GM18858 (cell line): ENCODE measurements at regions not wholly inside any gene's neighbourhood (a gene's known extent, or its start where the extent isn't known, plus 50 kb on each side); places are given as distances from the start of the nearest gene placed in this dataset.
A peak's percentile ranks its signal among the peaks of the same experiment; 100 is the strongest.

Experiments
- ATAC-seq: cut with Tn5 transposase; IDR thresholded peaks from one replicate; pipeline ENCODE4 v1.9.1; 2021; ENCODE audit not compliant: unreplicated experiment

DNA sequence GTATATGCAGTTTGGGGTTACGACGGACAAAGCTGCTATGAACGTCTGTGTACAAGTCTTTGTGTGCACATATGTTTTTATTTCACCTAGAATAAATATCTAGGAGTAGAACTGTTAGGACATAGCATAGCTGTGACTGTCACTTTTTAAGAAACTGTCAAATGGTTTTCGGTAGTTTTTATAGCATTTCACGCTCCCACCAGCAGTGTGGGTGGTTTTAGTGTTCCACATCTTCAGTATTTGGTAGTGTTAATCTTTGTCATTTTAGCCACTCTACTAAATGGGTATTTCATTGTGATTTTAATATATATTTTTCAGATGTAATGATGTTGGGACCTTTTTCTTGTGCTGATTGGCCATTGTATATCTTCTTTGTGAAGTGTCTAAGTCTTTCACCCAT is 109.1 kb upstream of the BCAT1 start:
- no peak for ATAC-seq

DNA sequence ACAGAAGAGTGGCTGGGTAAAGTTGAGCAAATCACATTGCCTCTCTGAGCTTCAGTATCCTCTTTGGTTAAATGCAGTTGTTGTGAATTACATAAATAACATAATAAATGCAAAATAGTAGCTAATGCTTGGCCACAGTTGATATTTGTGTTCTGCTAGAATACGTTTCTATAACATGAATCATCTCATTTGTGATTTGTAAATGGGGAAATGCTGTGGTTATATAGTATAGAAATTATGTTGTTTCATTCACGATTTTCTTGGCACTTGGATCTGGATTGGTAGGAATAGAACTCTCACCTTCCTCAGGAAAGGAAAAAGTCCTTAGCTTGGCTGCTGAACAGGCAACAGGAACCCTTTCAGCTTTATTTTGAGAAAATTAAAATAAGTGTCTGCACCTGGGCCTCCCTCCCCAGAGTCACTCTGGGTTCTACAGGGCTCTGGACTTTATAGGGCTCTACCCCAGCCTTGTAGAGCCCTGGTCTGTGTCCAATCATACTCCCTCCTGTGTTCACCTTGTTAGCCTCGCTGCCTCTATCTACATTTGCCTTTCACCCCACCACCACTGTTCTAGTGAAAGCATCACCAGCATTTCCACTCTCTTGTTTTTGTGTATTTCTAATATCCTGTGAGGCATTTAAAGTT is 107.7 kb upstream of the BCAT1 start:
- ATAC-seq: no peak

- ATAC-seq: no peak
Measured at GRCh38 chr12:25056011-25056410, 107.1 kb upstream of the BCAT1 start.

- no peak for ATAC-seq
Measured at GRCh38 chr12:25054783-25055144, 105.9 kb upstream of the BCAT1 start.

- no peak for ATAC-seq
Measured at GRCh38 chr12:25054076-25054782, 105.3 kb upstream of the BCAT1 start.

GRCh38 chr12:25052914-25053211 is 104.0 kb upstream of the BCAT1 start:
- ATAC-seq: no peak

DNA sequence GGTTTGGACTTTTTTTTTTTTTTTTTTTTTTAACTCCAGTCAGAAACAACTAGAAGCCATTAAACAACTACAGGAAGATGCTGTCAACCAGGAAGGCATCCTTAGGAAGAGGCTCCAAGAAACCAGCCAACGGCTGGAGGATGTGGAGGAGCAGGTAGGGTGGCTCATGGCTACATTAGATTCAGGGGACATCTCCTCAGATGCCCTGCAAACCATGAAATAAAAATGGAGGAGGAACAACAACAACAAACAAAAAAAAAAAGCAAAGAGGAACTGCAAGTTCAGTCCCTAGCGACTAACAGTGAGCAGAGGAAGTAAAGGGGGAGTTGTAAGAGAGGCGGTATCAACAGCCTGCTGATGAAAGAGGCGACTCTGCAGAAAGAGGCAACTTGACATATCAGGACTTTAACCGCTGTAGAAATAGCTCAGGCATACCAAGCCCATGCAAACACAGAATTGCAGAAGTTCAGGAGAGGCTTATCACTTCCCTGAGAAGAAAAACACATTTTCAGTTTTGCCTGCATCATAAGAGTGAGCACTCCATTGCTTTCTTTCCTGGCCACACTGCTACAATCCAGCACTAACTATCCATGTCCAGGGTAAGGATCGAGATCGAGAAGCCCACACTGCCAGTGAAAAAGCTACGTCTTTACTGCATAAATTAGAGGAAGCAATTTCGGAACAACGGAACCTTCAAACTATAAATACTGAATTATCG is 103.5 kb upstream of the BCAT1 start:
- ATAC-seq: peak; percentile 61

DNA sequence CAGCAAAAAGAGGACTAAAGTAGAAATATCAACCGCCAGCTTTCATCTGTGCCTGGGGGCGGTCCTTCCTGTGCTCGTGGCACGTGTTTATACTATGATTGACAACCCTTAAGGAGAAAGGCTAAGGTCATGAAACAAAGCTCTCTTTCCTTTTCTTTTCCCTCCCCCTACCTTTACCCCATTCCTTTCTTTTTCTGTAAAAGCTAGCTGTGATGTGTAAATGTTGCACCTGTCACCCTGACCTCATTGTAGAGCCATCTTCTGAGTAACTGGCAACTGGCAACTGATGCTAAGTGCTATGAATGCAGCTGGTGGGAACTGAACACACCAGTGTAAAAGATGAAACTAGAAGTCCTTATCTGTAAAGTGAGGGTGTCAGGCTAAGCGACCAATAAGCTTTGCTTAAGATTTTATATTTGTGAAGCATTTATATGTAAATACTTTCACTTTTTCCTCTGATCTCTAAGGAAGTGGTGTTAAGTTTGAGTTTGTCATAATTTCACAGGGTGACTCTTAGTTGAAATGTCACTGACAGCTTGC is 102.8 kb upstream of the BCAT1 start:
- peak; percentile 46 for ATAC-seq

GRCh38 chr12:25051171-25051570 is 102.3 kb upstream of the BCAT1 start:
- no peak for ATAC-seq

GRCh38 chr12:25045869-25046268 is 97.0 kb upstream of the BCAT1 start:
- ATAC-seq: no peak

DNA sequence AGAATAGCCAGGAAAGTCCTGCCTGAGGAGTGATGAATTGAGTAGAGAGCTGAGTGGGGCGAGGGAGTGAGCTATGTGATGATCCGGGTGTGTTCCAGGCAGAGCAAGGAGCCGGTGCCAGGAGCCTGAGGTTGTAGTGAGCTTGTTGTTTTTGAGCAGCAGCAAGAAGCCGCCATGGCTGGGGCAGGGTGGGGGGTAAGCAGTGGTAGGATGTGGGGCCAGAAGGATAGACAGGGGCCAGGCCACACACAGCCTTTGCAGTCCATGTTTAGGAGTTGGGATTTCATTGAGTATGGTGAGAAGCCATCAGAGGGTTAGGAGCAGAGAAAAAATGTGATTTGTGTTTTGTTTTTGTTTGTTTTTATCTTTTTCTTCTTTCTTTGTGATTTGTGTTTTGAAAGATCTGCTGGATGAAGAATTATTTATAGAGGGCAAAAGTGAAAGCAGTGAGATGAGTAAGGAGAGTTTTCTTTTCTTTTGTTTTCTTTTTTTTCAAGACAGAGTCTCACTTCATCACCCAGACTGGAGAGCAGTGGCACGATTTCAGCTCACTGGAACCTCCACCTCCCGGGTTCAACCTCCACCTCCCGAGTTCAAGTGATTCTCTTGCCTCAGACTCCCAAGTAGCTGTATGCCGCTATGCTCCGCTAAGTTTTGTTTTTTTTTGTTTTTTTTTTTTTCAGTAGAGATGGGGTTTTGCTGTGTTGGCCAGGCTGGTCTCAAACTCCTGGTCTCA is 92.3 kb upstream of the BCAT1 start:
- peak; percentile 81 for ATAC-seq

GRCh38 chr12:25040593-25040992 is 91.7 kb upstream of the BCAT1 start:
- no peak for ATAC-seq

DNA sequence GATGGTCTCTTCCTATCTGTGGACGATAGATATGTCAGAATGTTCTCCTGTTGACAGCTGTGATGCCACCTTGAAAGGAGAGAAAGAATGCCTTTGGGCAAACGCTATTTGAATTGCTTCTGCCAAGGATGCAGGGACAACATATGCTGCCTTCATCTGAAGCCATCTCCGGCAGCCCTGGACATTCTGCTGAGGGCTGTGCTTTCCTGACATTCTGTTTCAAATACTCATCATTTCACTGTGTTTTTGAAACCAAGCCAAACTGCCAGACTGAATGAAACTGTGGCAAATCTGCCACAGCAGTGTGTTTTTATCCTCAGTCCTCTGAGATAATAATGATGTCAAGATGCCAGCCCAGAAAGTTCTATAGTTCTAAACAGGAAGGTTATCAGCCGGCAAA is 85.8 kb upstream of the BCAT1 start:
- no peak for ATAC-seq

DNA sequence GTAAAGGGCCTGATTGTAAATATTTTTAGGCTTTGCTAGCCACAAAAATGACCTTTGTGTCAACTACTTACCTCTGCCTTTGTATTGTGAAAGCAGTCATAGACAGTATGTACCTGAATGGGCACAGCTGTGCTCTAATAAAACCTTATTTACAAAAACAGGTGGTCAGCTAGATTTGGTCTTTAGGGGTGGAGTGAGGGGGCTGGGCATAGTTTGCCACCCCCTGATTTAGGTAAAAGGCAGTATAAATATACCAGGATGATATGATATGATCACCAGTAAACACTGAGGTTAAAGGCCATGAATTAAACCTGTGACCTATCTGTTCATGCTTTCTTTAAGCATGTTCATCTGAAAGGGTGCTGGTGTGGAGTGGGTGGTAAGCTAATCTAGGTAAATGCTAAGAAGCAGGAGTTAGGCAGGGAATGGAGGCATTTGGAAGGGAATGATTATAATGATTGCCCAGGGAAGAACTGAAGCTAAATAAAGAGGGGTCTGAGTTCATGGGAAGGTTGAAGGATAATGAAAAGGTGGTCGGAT is 77.1 kb upstream of the BCAT1 start:
- ATAC-seq: no peak

- ATAC-seq: no peak
Measured at GRCh38 chr12:25025260-25025659, 76.4 kb upstream of the BCAT1 start.

- no peak for ATAC-seq
Measured at GRCh38 chr12:25023808-25024207, 74.9 kb upstream of the BCAT1 start.

GRCh38 chr12:25020621-25021243 is 71.8 kb upstream of the BCAT1 start:
- ATAC-seq: peak; percentile 92

DNA sequence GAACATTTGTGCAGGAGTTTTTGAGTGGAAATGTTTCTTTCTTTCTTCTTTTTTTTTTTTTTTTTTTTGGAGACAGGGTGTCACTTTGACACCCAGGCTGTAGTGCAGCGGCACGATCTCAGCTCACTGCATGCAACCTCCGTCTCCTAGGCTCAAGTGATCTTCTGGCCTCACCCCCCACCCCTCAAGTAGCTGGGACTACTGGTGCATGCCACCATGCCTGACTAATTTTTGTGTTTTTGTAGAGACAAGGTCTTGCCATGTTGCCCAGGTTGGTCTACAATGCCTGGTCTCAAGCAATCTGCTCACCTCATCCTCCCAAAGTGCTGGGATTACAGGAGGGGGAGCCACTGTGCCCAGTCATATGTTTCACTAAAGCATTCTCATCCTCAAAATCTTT is 69.2 kb upstream of the BCAT1 start:
- no peak for ATAC-seq

DNA sequence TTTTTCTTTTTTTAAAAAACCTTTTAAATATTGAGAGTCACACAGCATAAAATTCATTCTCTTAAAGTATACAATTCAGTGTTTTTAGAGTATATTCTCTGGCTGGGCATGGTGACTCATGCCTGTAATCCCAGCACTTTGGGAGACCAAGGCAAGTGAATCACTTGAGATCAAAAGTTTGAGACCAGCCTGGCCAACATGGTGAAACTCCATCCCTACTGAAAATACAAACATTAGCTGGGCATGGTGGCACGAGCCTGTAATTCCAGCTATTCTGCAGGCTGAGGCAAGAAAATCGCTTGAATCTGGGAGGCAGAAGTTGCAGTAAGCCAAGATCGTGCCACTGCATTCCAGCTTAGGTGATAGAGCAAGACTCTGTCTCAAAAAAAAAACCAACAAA is 68.4 kb upstream of the BCAT1 start:
- ATAC-seq: no peak

GRCh38 chr12:25014961-25015360 is 66.1 kb upstream of the BCAT1 start:
- ATAC-seq: no peak

DNA sequence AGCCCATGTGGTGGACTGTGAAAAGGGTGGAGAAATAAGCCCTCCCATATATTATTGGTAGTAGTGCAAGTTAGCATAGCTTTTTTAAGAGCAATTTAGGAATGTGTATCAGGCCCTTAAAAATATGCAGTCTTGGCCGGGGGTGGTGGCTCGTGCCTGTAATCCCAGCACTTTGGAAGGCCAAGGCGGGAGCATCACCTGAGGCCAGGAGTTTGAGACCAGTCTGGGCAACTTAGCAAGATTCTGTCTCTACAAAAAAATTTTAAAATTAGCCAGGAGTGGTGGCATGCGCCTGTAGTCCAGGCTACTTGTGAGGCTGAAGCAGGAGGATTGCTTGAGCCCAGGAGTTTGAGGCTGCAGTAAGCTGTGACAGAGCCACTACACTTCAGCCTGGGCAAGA is 64.2 kb upstream of the BCAT1 start:
- no peak for ATAC-seq
